ENCODE measurements at regions not wholly inside any gene's neighbourhood (a gene's known extent, or its start where the extent isn't known, plus 50 kb on each side); places are given as distances from the start of the nearest gene placed in this dataset.
A peak's percentile ranks its signal among the peaks of the same experiment; 100 is the strongest.

DNA sequence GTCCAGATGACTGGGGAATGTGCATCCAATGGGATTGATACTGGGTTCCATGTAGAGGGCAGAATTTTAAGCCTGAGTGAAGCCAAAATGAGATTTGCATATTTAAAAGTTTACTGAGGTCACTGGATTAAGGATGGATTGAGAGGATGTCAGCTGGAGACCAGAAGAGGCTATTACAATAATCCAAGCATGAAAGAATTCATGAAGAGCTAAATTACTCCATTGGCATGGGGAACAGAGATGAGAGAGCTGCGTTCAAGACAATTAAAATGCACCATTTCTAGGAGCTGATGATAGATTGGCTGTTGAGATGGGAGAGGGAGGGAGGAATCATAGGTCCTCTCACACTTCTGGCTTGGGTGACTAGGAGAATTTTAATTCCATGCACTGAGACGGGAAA is 158.5 kb downstream of the JCAD start:
- Histone ChIP-seq H3K9me3 (ENCODE audit: low read depth) (no peaks in the 10 kb centered on the region), H3K79me2 (ENCODE audit: insufficient read depth) (no peaks in the 10 kb centered on the region), H3K9me2 (ENCODE audit: insufficient read depth) (no peaks in the 10 kb centered on the region), H2AFZ (no peak overlapping the region), H3K4me2 (ENCODE audit: unreplicated experiment) (no peak overlapping the region), H4K20me1 (ENCODE audit: insufficient read depth) (no peaks in the 10 kb centered on the region), H3K36me3 (ENCODE audit: low read depth) (no peaks in the 10 kb centered on the region), H3K27me3 (replicated peaks; ENCODE audit: insufficient read depth) (peaks cover 42% of the 10 kb centered on the region), H3K9ac (no peak overlapping the region), H3K27ac (no peak overlapping the region), H3F3A (ENCODE audit: insufficient read depth) (peaks cover 13% of the 10 kb centered on the region), H3K4me1 (ENCODE audit: insufficient read depth) (peaks cover 7% of the 10 kb centered on the region), H3K4me3 (no peak overlapping the region)
- no peak for TF ChIP-seq EZH2phosphoT487 (IDR thresholded peaks at IDR 0.05; ENCODE audit: insufficient read depth, low read depth)
- TF ChIP-seq EZH2 (IDR thresholded peaks at IDR 0.05; ENCODE audit: insufficient read depth, poor library complexity, severe bottlenecking), result no peak
- WGBS, 2 experiments (ENCODE audit: low coverage in 1 of 2, low lambda C conversion rate in 2 of 2, missing lambda C conversion rate in 2 of 2), result 10 to 18% methylated on average over 2 of the region's 2 CpGs
- in situ Hi-C loops (cut with MboI), result no loop called here
- no peak for DNase-seq

DNA sequence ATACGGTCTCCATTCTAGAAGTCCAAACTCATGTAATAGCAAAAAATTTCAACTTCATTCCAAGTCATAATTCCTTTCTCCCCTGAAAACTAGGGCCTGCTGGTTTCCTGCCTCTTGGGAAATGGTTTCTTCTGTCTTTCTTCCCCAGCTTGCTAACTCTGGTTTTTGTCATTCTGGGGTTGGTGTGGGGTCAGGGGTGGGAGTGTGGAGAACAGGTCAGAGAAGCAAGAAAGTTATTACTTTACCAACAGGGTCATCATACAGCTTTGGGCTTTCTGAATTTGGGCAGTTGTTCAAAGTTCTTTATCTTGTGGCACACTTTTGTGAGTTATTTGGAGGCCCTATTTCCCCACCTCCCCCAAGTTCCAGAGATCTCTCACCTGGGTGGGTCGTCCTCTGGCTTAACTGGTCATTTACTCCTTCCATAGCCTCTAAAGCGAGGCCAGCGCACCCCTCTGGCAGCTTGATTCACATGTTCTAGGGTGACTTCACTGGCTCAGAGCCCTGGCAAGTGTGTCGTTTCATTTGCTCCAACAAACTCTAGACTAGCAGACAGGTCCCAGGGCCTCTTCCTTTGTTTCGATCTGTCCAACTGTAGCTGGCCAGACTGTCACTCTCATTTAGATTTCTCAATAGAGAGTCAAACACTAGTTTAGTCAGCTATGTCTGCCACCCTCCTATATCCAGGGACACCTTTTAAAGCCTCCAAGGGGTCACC is 161.2 kb downstream of the JCAD start:
- H3K9ac ChIP-seq, result no peak overlapping the region
- H3K27me3 ChIP-seq (replicated peaks; ENCODE audit: insufficient read depth), result peaks cover 22% of the 10 kb centered on the region; the same call in 1 of the 2 replicates
- H3K4me1 ChIP-seq (ENCODE audit: insufficient read depth), result peaks cover 14% of the 10 kb centered on the region
- no peak for DNase-seq
- H3K9me2 ChIP-seq (ENCODE audit: insufficient read depth), result no peaks in the 10 kb centered on the region
- no peaks in the 10 kb centered on the region for H3K79me2 ChIP-seq (ENCODE audit: insufficient read depth)
- no peak overlapping the region for H3K27ac ChIP-seq
- no peak overlapping the region for H3K4me3 ChIP-seq
- no peaks in the 10 kb centered on the region for H4K20me1 ChIP-seq (ENCODE audit: insufficient read depth)
- peaks cover 27% of the 10 kb centered on the region for H3F3A ChIP-seq (ENCODE audit: insufficient read depth)
- no peak overlapping the region for H3K4me2 ChIP-seq (ENCODE audit: unreplicated experiment)
- H3K9me3 ChIP-seq (ENCODE audit: low read depth), result no peaks in the 10 kb centered on the region
- TF ChIP-seq EZH2phosphoT487 (IDR thresholded peaks at IDR 0.05; ENCODE audit: insufficient read depth, low read depth) (no peak), EZH2 (IDR thresholded peaks at IDR 0.05; ENCODE audit: insufficient read depth, poor library complexity, severe bottlenecking) (no peak)
- in situ Hi-C loops (cut with MboI), result no loop called here
- no peaks in the 10 kb centered on the region for H3K36me3 ChIP-seq (ENCODE audit: low read depth)
- 78 to 81% methylated on average over 6 of the region's 6 CpGs for WGBS, 2 experiments (ENCODE audit: low coverage in 1 of 2, low lambda C conversion rate in 2 of 2, missing lambda C conversion rate in 2 of 2)
- no peak overlapping the region for H2AFZ ChIP-seq

- Histone ChIP-seq H2AFZ (no peak overlapping the region), H3K27ac (no peak overlapping the region), H3K27me3 (replicated peaks; ENCODE audit: insufficient read depth) (peaks cover 21% of the 10 kb centered on the region; the same call in 1 of the 2 replicates), H3K9me2 (ENCODE audit: insufficient read depth) (no peaks in the 10 kb centered on the region), H3K9me3 (ENCODE audit: low read depth) (no peaks in the 10 kb centered on the region), H3K36me3 (ENCODE audit: low read depth) (no peaks in the 10 kb centered on the region), H3K79me2 (ENCODE audit: insufficient read depth) (no peaks in the 10 kb centered on the region), H3K4me2 (ENCODE audit: unreplicated experiment) (no peak overlapping the region), H4K20me1 (ENCODE audit: insufficient read depth) (no peaks in the 10 kb centered on the region), H3F3A (ENCODE audit: insufficient read depth) (peaks cover 27% of the 10 kb centered on the region), H3K9ac (no peak overlapping the region), H3K4me3 (no peak overlapping the region), H3K4me1 (ENCODE audit: insufficient read depth) (peaks cover 14% of the 10 kb centered on the region)
- in situ Hi-C loops (cut with MboI), result no loop called here
- no peak for DNase-seq
- 67 to 69% methylated on average over 3 of the region's 3 CpGs for WGBS, 2 experiments (ENCODE audit: low coverage in 1 of 2, low lambda C conversion rate in 2 of 2, missing lambda C conversion rate in 2 of 2)
- TF ChIP-seq EZH2phosphoT487 (IDR thresholded peaks at IDR 0.05; ENCODE audit: insufficient read depth, low read depth) (no peak), EZH2 (IDR thresholded peaks at IDR 0.05; ENCODE audit: insufficient read depth, poor library complexity, severe bottlenecking) (no peak)
Observed at GRCh38 chr10:29897430-29897829, 162.0 kb downstream of the JCAD start.

DNA sequence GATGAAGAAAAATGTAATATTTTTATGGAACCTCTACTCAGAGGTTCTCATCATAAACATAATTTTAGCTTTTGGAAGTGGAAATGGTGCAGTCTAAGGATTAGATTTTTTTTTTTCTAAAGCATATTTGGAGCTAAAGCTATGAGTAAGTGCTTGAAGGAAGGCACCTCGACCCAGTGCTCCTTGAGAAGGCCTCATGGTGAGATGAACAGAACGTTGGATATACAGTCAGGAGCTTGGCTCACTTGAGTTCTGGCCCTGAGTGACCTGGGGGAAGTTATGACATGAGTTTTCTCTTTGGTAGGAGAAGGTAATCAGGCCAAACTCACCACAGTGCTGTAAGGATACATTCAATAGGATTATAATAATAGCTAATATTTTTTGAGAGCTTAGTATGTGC is 163.3 kb downstream of the JCAD start:
- peak overlapping the region; percentile 41 for H3K27ac ChIP-seq
- TF ChIP-seq EZH2phosphoT487 (IDR thresholded peaks at IDR 0.05; ENCODE audit: insufficient read depth, low read depth) (no peak), EZH2 (IDR thresholded peaks at IDR 0.05; ENCODE audit: insufficient read depth, poor library complexity, severe bottlenecking) (no peak)
- H3K9me3 ChIP-seq (ENCODE audit: low read depth), result no peaks in the 10 kb centered on the region
- peak; percentile 53 for DNase-seq
- no peaks in the 10 kb centered on the region for H3K9me2 ChIP-seq (ENCODE audit: insufficient read depth)
- H4K20me1 ChIP-seq (ENCODE audit: insufficient read depth), result no peaks in the 10 kb centered on the region
- 3 to 9% methylated on average over 2 of the region's 2 CpGs for WGBS, 2 experiments (ENCODE audit: low coverage in 1 of 2, low lambda C conversion rate in 2 of 2, missing lambda C conversion rate in 2 of 2)
- peaks cover 14% of the 10 kb centered on the region for H3K4me1 ChIP-seq (ENCODE audit: insufficient read depth)
- peaks cover 11% of the 10 kb centered on the region; the same call in 1 of the 2 replicates for H3K27me3 ChIP-seq (replicated peaks; ENCODE audit: insufficient read depth)
- peak overlapping the region; percentile 65 for H3K4me2 ChIP-seq (ENCODE audit: unreplicated experiment)
- no peaks in the 10 kb centered on the region for H3K79me2 ChIP-seq (ENCODE audit: insufficient read depth)
- peaks cover 27% of the 10 kb centered on the region for H3F3A ChIP-seq (ENCODE audit: insufficient read depth)
- in situ Hi-C loops (cut with MboI), result no loop called here
- peak overlapping the region; percentile 52 for H3K4me3 ChIP-seq
- peak overlapping the region; percentile 6; the same call in 1 of the 2 replicates for H2AFZ ChIP-seq
- H3K36me3 ChIP-seq (ENCODE audit: low read depth), result no peaks in the 10 kb centered on the region
- 0 out of 2 replicates have a peak overlapping the region, but pooled peaks have one; percentile 24 for H3K9ac ChIP-seq

All from GM23248 (cell line).